Activated T-helper 9 cell treated with anti-CD3 and anti-CD28 coated beads, Interleukin-2, amount 50 U/mL, for 16 hours (primary cell): ENCODE measurements at regions not wholly inside any gene's neighbourhood (a gene's known extent, or its start where the extent isn't known, plus 50 kb on each side); places are given as distances from the start of the nearest gene placed in this dataset.
"Not testable (repeated sequence)": the region's sequence is repeated elsewhere in the genome, so short reads cannot be mapped to it uniquely, and the experiment has no call there.

Source experiments
- DNase-seq: peaks from one replicate; pipeline ENCODE4 v3.0.0-alpha.2; 2020; ENCODE audit warnings: low read depth

- DNase-seq = no peak
Observed at GRCh38 chr6:165846123-165846966, 183.3 kb upstream of the PDE10A start.

GRCh38 chr6:165845493-165845892 lies 182.5 kb upstream of the PDE10A start:
- no peak for DNase-seq

- DNase-seq = no peak
Observed at GRCh38 chr6:165844801-165845364, 181.8 kb upstream of the PDE10A start.

GRCh38 chr6:165844232-165844631 lies 181.2 kb upstream of the PDE10A start:
- DNase-seq = no peak

GRCh38 chr6:165843568-165844113 lies 180.6 kb upstream of the PDE10A start:
- DNase-seq = no peak

- DNase-seq = no peak
Observed at GRCh38 chr6:165843121-165843520, 180.1 kb upstream of the PDE10A start.

- DNase-seq = no peak
Observed at GRCh38 chr6:165842281-165842936, 179.4 kb upstream of the PDE10A start.

GRCh38 chr6:165841153-165841558 lies 178.1 kb upstream of the PDE10A start:
- no peak for DNase-seq

- no peak for DNase-seq
Observed at GRCh38 chr6:165837948-165838745, 175.1 kb upstream of the PDE10A start.

- not testable (repeated sequence) for DNase-seq
Observed at GRCh38 chr6:165836648-165837047, 173.6 kb upstream of the PDE10A start.

GRCh38 chr6:165835410-165835851 lies 172.4 kb upstream of the PDE10A start:
- DNase-seq = no peak

- DNase-seq = no peak
Observed at GRCh38 chr6:165834613-165835259, 171.7 kb upstream of the PDE10A start.

GRCh38 chr6:165833355-165833754 lies 170.3 kb upstream of the PDE10A start:
- DNase-seq = no peak

- DNase-seq = no peak
Observed at GRCh38 chr6:165831812-165832510, 168.9 kb upstream of the PDE10A start.

GRCh38 chr6:165830761-165831160 lies 167.7 kb upstream of the PDE10A start:
- DNase-seq = no peak

- DNase-seq = no peak
Observed at GRCh38 chr6:165829376-165829775, 166.3 kb upstream of the PDE10A start.

GRCh38 chr6:165827190-165827518 lies 164.1 kb upstream of the PDE10A start:
- DNase-seq = no peak

- no peak for DNase-seq
Observed at GRCh38 chr6:165826487-165827189, 163.6 kb upstream of the PDE10A start.

GRCh38 chr6:165825256-165825815 lies 162.3 kb upstream of the PDE10A start:
- DNase-seq = no peak
